ENCODE measurements at regions not wholly inside any gene's neighbourhood (a gene's known extent, or its start where the extent isn't known, plus 50 kb on each side); places are given as distances from the start of the nearest gene placed in this dataset.
"Not testable (repeated sequence)": the region's sequence is repeated elsewhere in the genome, so short reads cannot be mapped to it uniquely, and the experiment has no call there.

DNA sequence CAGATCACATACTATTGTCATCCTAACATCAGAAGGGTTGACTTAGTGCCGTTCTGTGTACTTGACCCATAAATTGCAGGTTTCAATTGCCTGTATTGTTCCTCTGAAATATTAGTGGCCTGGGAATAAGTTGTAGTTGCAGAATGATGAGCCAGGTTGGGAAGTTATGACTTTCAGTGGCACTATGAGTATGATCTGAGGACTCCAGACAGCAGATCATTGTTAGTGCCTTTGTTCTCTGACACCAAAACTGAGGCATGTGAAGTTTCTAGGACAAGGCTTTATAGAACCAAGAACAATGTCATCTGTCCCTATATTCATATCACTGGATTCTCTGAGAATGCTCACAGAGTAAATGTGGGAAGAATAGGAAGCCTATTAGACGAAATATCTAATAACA is 403.7 kb downstream of the STK39 start:
- Histone ChIP-seq H3K36me3 (replicated peaks; ENCODE audit: insufficient read depth, low read length) (no peaks in the 10 kb centered on the region), H3K9me3 (replicated peaks; ENCODE audit: insufficient read depth, low read length) (no peaks in the 10 kb centered on the region), H4K20me1 (ENCODE audit: insufficient read depth, low read length) (no peaks in the 10 kb centered on the region), H3K4me1 (ENCODE audit: low read length) (no peaks in the 10 kb centered on the region), H2AFZ (ENCODE audit: low read length) (no peak overlapping the region), H3K27me3 (replicated peaks; ENCODE audit: insufficient read depth, low read length) (no peaks in the 10 kb centered on the region), H3K27ac (ENCODE audit: low read length) (no peak overlapping the region), H3K79me2 (ENCODE audit: low read length) (no peaks in the 10 kb centered on the region), H3K9me2 (replicated peaks; ENCODE audit: insufficient read depth, low read length) (no peaks in the 10 kb centered on the region), H3K4me2 (ENCODE audit: low read depth, low read length) (no peak overlapping the region), H3K9ac (ENCODE audit: low read length) (no peak overlapping the region), H3F3A (ENCODE audit: insufficient read depth, low read length) (no peaks in the 10 kb centered on the region), H3K4me3 (ENCODE audit: low read length) (no peak overlapping the region)
- DNase-seq = no peak
- no peak for TF ChIP-seq EZH2 (optimal IDR thresholded peaks at IDR 0.05; ENCODE audit: low read depth, low read length)
- TF ChIP-seq EZH2phosphoT487 (IDR thresholded peaks at IDR 0.05; ENCODE audit: low read length) = no peak
- TF ChIP-seq, protein P1, sequence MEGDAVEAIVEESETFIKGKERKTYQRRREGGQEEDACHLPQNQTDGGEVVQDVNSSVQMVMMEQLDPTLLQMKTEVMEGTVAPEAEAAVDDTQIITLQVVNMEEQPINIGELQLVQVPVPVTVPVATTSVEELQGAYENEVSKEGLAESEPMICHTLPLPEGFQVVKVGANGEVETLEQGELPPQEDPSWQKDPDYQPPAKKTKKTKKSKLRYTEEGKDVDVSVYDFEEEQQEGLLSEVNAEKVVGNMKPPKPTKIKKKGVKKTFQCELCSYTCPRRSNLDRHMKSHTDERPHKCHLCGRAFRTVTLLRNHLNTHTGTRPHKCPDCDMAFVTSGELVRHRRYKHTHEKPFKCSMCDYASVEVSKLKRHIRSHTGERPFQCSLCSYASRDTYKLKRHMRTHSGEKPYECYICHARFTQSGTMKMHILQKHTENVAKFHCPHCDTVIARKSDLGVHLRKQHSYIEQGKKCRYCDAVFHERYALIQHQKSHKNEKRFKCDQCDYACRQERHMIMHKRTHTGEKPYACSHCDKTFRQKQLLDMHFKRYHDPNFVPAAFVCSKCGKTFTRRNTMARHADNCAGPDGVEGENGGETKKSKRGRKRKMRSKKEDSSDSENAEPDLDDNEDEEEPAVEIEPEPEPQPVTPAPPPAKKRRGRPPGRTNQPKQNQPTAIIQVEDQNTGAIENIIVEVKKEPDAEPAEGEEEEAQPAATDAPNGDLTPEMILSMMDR (IDR thresholded peaks at IDR 0.05; ENCODE audit: low read length) = no peak

DNA sequence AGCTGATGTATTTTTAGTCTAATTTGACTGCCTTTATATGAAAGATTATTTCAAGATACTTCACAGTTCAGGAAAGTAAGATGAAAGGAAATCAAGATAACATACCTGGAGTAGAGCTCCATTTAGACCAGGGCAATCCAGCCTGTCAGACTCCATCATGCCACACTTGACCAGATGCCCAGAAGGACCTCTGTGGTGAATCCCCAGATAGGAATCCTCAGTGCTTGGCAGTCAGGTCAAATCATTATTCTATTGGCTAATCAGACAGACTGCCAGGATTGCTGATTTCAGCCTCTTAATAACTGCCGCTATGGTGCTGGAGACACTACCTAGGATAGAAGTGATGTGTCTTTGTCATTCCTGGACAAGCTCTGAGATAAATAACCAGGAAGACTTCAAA is 404.2 kb downstream of the STK39 start:
- Histone ChIP-seq H3K4me3 (ENCODE audit: low read length) (no peak overlapping the region), H4K20me1 (ENCODE audit: insufficient read depth, low read length) (no peaks in the 10 kb centered on the region), H3K36me3 (replicated peaks; ENCODE audit: insufficient read depth, low read length) (no peaks in the 10 kb centered on the region), H2AFZ (ENCODE audit: low read length) (no peak overlapping the region), H3K4me2 (ENCODE audit: low read depth, low read length) (no peak overlapping the region), H3K9me2 (replicated peaks; ENCODE audit: insufficient read depth, low read length) (no peaks in the 10 kb centered on the region), H3K9me3 (replicated peaks; ENCODE audit: insufficient read depth, low read length) (no peaks in the 10 kb centered on the region), H3K79me2 (ENCODE audit: low read length) (no peaks in the 10 kb centered on the region), H3F3A (ENCODE audit: insufficient read depth, low read length) (no peaks in the 10 kb centered on the region), H3K27me3 (replicated peaks; ENCODE audit: insufficient read depth, low read length) (no peaks in the 10 kb centered on the region), H3K9ac (ENCODE audit: low read length) (no peak overlapping the region), H3K27ac (ENCODE audit: low read length) (no peak overlapping the region), H3K4me1 (ENCODE audit: low read length) (no peaks in the 10 kb centered on the region)
- DNase-seq = no peak
- no peak for TF ChIP-seq EZH2 (optimal IDR thresholded peaks at IDR 0.05; ENCODE audit: low read depth, low read length)
- TF ChIP-seq, protein P1 (IDR thresholded peaks at IDR 0.05; ENCODE audit: low read length) = no peak
- TF ChIP-seq EZH2phosphoT487 (IDR thresholded peaks at IDR 0.05; ENCODE audit: low read length) = no peak

DNA sequence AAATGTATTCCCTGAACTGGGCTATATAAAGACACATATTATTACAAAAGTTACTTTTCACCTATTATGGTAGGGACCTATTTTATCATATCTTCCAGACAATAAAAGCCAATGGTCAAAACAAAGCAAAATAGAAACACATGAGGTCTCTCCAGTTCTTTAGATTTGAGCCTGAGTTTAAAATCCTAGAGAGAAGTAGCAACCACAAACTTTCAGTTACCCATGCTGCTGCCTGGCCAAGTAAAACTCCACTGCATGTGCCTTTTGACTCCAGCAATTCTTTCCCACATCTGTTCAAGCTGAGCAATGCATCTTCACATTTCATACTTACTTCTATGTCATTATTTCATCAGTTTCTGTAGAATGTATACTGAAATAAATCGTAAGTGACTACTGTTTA is 405.3 kb downstream of the STK39 start:
- H3K9me2 ChIP-seq (replicated peaks; ENCODE audit: insufficient read depth, low read length) = no peaks in the 10 kb centered on the region
- H3K4me1 ChIP-seq (ENCODE audit: low read length) = no peaks in the 10 kb centered on the region
- no peak overlapping the region for H2AFZ ChIP-seq (ENCODE audit: low read length)
- no peaks in the 10 kb centered on the region for H4K20me1 ChIP-seq (ENCODE audit: insufficient read depth, low read length)
- no peaks in the 10 kb centered on the region for H3K79me2 ChIP-seq (ENCODE audit: low read length)
- no peaks in the 10 kb centered on the region for H3F3A ChIP-seq (ENCODE audit: insufficient read depth, low read length)
- no peaks in the 10 kb centered on the region for H3K9me3 ChIP-seq (replicated peaks; ENCODE audit: insufficient read depth, low read length)
- TF ChIP-seq EZH2 (optimal IDR thresholded peaks at IDR 0.05; ENCODE audit: low read depth, low read length) = no peak
- TF ChIP-seq, protein P1 (IDR thresholded peaks at IDR 0.05; ENCODE audit: low read length) = no peak
- no peak for TF ChIP-seq EZH2phosphoT487 (IDR thresholded peaks at IDR 0.05; ENCODE audit: low read length)
- DNase-seq = no peak
- no peak overlapping the region for H3K27ac ChIP-seq (ENCODE audit: low read length)
- H3K27me3 ChIP-seq (replicated peaks; ENCODE audit: insufficient read depth, low read length) = no peaks in the 10 kb centered on the region
- H3K9ac ChIP-seq (ENCODE audit: low read length) = no peak overlapping the region
- no peak overlapping the region for H3K4me2 ChIP-seq (ENCODE audit: low read depth, low read length)
- H3K36me3 ChIP-seq (replicated peaks; ENCODE audit: insufficient read depth, low read length) = no peaks in the 10 kb centered on the region
- H3K4me3 ChIP-seq (ENCODE audit: low read length) = no peak overlapping the region

DNA sequence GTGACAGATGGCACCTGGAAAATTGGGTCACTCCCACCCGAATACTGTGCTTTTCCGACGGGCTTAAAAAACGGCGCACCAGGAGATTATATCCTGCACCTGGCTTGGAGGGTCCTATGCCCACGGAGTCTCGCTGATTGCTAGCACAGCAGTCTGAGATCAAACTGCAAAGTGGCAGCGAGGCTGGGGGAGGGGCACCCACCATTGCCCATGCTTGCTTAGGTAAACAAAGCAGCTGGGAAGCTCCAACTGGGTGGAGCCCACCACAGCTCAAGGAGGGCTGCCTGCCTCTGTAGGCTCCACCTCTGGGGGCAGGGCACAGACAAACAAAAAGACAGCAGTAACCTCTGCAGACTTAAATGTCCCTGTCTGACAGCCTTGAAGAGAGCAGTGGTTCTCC is 412.1 kb downstream of the STK39 start:
- not testable (repeated sequence) for H4K20me1 ChIP-seq (ENCODE audit: insufficient read depth, low read length); H3K9me2 ChIP-seq (replicated peaks; ENCODE audit: insufficient read depth, low read length); H2AFZ ChIP-seq (ENCODE audit: low read length); H3K4me3 ChIP-seq (ENCODE audit: low read length); H3K4me2 ChIP-seq (ENCODE audit: low read depth, low read length); H3K27ac ChIP-seq (ENCODE audit: low read length); H3F3A ChIP-seq (ENCODE audit: insufficient read depth, low read length); H3K27me3 ChIP-seq (replicated peaks; ENCODE audit: insufficient read depth, low read length); H3K9me3 ChIP-seq (replicated peaks; ENCODE audit: insufficient read depth, low read length); H3K36me3 ChIP-seq (replicated peaks; ENCODE audit: insufficient read depth, low read length); H3K4me1 ChIP-seq (ENCODE audit: low read length); H3K79me2 ChIP-seq (ENCODE audit: low read length); DNase-seq; H3K9ac ChIP-seq (ENCODE audit: low read length)

All from MM.1S (cell line).